HepG2 (cell line): ENCODE measurements at regions not wholly inside any gene's neighbourhood (a gene's known extent, or its start where the extent isn't known, plus 50 kb on each side); places are given as distances from the start of the nearest gene placed in this dataset.

Experiments used
- ADNP ChIP-seq: sonication (generic); formaldehyde crosslinking; IDR thresholded peaks from 2 replicates; pipeline ENCODE4 v1.4.0; 2020; ENCODE audit warnings: missing genetic modification reagents
- ATAD3A ChIP-seq: sonication (generic); formaldehyde crosslinking; IDR thresholded peaks from 2 replicates; pipeline ENCODE4 v1.4.0; 2020; ENCODE audit warnings: missing genetic modification reagents
- CCAR2 ChIP-seq: fragments of 200-400 bp; formaldehyde crosslinking; optimal IDR thresholded peaks from 2 replicates; pipeline ENCODE3; 2018; ENCODE audit warnings: low read depth, mild to moderate bottlenecking, low read length, moderate library complexity
- EHMT2 ChIP-seq: fragments of 200-600 bp; sonication (generic); IDR thresholded peaks from 2 replicates; pipeline ENCODE4 v1.7.0; 2017; ENCODE audit warnings: antibody characterized with exemption, low read depth, low read length, borderline replicate concordance
- GATA4 ChIP-seq: sonication (generic); IDR thresholded peaks from 2 replicates; pipeline ENCODE4 v1.6.1; 2016; ENCODE audit warnings: antibody characterized with exemption, low read depth, borderline replicate concordance
- MBD4 ChIP-seq: IDR thresholded peaks from 2 replicates; pipeline ENCODE4 v1.6.1; 2012; ENCODE audit warnings: low read length, inconsistent platforms, borderline replicate concordance
- MED1 ChIP-seq: sonication (generic); formaldehyde crosslinking; IDR thresholded peaks from 2 replicates; pipeline ENCODE4 v1.4.0; 2020; ENCODE audit warnings: missing genetic modification reagents
- NFIC ChIP-seq: IDR thresholded peaks from 2 replicates; pipeline ENCODE4 v1.6.1; 2012; ENCODE audit warnings: mild to moderate bottlenecking, low read length, inconsistent platforms
- NFKB2 ChIP-seq: sonication (generic); formaldehyde crosslinking; IDR thresholded peaks from 2 replicates; pipeline ENCODE4 v1.4.0; 2020; ENCODE audit warnings: missing genetic modification reagents, borderline replicate concordance
- SP2 ChIP-seq: sonication (generic); formaldehyde crosslinking; IDR thresholded peaks from 2 replicates; pipeline ENCODE4 v1.5.1; 2020; ENCODE audit warnings: mild to moderate bottlenecking, missing genetic modification reagents
- YY1 ChIP-seq: IDR thresholded peaks from 2 replicates; pipeline ENCODE4 v1.6.1; 2011; ENCODE audit warnings: low read length, low read depth, moderate library complexity, mild to moderate bottlenecking; ENCODE audit not compliant: insufficient read depth, insufficient replicate concordance
- ZMAT3 ChIP-seq: sonication (generic); formaldehyde crosslinking; conservative IDR thresholded peaks from 2 replicates; pipeline ENCODE4 v1.7.0; 2021; ENCODE audit warnings: missing genetic modification reagents
- ZNF232 ChIP-seq: sonication (generic); formaldehyde crosslinking; IDR thresholded peaks from 2 replicates; pipeline ENCODE4 v1.4.0; 2020; ENCODE audit warnings: missing genetic modification reagents, borderline replicate concordance
- ZNF253 ChIP-seq: sonication (generic); formaldehyde crosslinking; IDR thresholded peaks from 2 replicates; pipeline ENCODE4 v1.8.0; 2022; ENCODE audit warnings: mild to moderate bottlenecking, missing genetic modification reagents, borderline replicate concordance
- ZNF296 ChIP-seq: sonication (generic); formaldehyde crosslinking; conservative IDR thresholded peaks from 2 replicates; pipeline ENCODE4 v1.5.0; 2020; ENCODE audit warnings: mild to moderate bottlenecking, missing genetic modification reagents
- ZNF468 ChIP-seq: sonication (generic); formaldehyde crosslinking; IDR thresholded peaks from 2 replicates; pipeline ENCODE4 v1.8.0; 2022; ENCODE audit warnings: mild to moderate bottlenecking, moderate library complexity, missing genetic modification reagents
- ZNF496 ChIP-seq: sonication (generic); formaldehyde crosslinking; IDR thresholded peaks from 2 replicates; pipeline ENCODE4 v1.8.1; 2023; ENCODE audit warnings: mild to moderate bottlenecking, moderate library complexity, missing genetic modification reagents; ENCODE audit not compliant: insufficient replicate concordance
- ZNF781 ChIP-seq: sonication (generic); formaldehyde crosslinking; IDR thresholded peaks from 2 replicates; pipeline ENCODE4 v1.5.1; 2020; ENCODE audit warnings: borderline replicate concordance, mild to moderate bottlenecking, missing genetic modification reagents; ENCODE audit errors: not compliant biosample characterization
- ZNF839 ChIP-seq: sonication (generic); formaldehyde crosslinking; IDR thresholded peaks from 2 replicates; pipeline ENCODE4 v1.4.0; 2020; ENCODE audit warnings: missing genetic modification reagents, mild to moderate bottlenecking, borderline replicate concordance
- TF ChIP-seq, protein P1 (sequence below), 2 experiments: sonication (generic) in 1 of 2; formaldehyde crosslinking in 1 of 2; IDR thresholded peaks; 2 replicates each; pipeline versions ENCODE4 v1.4.0 to v1.6.1; 2016 to 2020; ENCODE audit warnings: borderline replicate concordance in 1 of 2, low read depth in 1 of 2, mild to moderate bottlenecking in 1 of 2, missing genetic modification reagents in 1 of 2
- TF ChIP-seq, protein P2 (sequence below): sonication (generic); formaldehyde crosslinking; IDR thresholded peaks from 2 replicates; pipeline ENCODE4 v1.5.0; 2020; ENCODE audit warnings: missing genetic modification reagents
- TF ChIP-seq, protein P3 (sequence below): sonication (generic); formaldehyde crosslinking; IDR thresholded peaks from 2 replicates; pipeline ENCODE4 v1.4.0; 2020; ENCODE audit warnings: missing genetic modification reagents, borderline replicate concordance

DNA sequence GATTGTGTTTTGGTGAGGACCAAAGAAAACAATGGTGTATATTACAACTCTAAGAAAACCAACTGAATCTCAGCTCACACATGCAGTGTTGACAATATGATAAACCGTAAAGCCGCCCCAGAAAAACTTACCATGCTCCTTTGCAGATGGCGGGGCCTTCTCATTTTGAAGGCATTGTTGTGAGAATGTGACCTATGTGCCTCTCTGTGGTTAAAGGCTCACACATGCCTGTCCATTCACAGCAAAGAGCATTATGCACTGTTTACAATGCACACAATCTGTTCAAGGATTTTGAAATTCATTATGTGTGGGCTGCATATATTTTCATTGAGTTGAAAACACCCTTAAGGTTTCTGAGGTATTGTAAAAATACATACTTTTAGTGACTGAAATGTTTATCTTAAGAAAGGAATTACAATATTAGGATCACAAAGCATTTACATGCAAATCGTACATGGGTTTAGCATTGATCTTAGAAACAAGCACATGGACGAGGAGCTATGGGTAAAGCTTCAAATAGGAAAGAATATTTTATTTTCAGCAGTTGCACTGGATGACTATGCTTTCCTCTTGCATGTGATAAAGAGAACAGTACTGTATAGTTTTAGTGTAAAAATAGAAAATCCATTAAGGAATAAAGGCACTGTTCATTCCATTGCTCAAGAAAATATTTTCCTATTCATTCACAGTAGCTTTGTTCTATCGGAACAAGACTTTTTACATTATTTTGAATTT is 334.3 kb downstream of the ARL4A start (continued):
- TF ChIP-seq, protein P1, sequence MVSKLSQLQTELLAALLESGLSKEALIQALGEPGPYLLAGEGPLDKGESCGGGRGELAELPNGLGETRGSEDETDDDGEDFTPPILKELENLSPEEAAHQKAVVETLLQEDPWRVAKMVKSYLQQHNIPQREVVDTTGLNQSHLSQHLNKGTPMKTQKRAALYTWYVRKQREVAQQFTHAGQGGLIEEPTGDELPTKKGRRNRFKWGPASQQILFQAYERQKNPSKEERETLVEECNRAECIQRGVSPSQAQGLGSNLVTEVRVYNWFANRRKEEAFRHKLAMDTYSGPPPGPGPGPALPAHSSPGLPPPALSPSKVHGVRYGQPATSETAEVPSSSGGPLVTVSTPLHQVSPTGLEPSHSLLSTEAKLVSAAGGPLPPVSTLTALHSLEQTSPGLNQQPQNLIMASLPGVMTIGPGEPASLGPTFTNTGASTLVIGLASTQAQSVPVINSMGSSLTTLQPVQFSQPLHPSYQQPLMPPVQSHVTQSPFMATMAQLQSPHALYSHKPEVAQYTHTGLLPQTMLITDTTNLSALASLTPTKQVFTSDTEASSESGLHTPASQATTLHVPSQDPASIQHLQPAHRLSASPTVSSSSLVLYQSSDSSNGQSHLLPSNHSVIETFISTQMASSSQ (IDR thresholded peaks at IDR 0.05; ENCODE audit: low read depth): no peak
- TF ChIP-seq, protein P1 (CRISPR knock-in tag; IDR thresholded peaks at IDR 0.05; ENCODE audit: borderline replicate concordance): 0 out of 2 replicates have a peak, but pooled peaks have one; percentile 39
- 0 out of 2 replicates have a peak, but pooled peaks have one; percentile 37 for TF ChIP-seq NFIC
- TF ChIP-seq, protein P2, sequence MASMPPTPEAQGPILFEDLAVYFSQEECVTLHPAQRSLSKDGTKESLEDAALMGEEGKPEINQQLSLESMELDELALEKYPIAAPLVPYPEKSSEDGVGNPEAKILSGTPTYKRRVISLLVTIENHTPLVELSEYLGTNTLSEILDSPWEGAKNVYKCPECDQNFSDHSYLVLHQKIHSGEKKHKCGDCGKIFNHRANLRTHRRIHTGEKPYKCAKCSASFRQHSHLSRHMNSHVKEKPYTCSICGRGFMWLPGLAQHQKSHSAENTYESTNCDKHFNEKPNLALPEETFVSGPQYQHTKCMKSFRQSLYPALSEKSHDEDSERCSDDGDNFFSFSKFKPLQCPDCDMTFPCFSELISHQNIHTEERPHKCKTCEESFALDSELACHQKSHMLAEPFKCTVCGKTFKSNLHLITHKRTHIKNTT (CRISPR knock-in tag): no peak
- TF ChIP-seq YY1: no peak
- TF ChIP-seq ZNF253: no peak
- TF ChIP-seq, protein P3, sequence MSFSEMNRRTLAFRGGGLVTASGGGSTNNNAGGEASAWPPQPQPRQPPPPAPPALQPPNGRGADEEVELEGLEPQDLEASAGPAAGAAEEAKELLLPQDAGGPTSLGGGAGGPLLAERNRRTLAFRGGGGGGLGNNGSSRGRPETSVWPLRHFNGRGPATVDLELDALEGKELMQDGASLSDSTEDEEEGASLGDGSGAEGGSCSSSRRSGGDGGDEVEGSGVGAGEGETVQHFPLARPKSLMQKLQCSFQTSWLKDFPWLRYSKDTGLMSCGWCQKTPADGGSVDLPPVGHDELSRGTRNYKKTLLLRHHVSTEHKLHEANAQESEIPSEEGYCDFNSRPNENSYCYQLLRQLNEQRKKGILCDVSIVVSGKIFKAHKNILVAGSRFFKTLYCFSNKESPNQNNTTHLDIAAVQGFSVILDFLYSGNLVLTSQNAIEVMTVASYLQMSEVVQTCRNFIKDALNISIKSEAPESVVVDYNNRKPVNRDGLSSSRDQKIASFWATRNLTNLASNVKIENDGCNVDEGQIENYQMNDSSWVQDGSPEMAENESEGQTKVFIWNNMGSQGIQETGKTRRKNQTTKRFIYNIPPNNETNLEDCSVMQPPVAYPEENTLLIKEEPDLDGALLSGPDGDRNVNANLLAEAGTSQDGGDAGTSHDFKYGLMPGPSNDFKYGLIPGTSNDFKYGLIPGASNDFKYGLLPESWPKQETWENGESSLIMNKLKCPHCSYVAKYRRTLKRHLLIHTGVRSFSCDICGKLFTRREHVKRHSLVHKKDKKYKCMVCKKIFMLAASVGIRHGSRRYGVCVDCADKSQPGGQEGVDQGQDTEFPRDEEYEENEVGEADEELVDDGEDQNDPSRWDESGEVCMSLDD (CRISPR knock-in tag): no peak
- TF ChIP-seq ZNF781 (CRISPR knock-in tag): no peak
- no peak for TF ChIP-seq ZNF496 (CRISPR knock-in tag)
- no peak for TF ChIP-seq NFKB2
- TF ChIP-seq ZNF468: no peak
- TF ChIP-seq ATAD3A (CRISPR knock-in tag): no peak
- TF ChIP-seq ZMAT3: no peak
- TF ChIP-seq ADNP (CRISPR knock-in tag): no peak
- TF ChIP-seq ZNF296 (CRISPR knock-in tag): no peak
- TF ChIP-seq GATA4: no peak
- TF ChIP-seq EHMT2: 0 out of 2 replicates have a peak, but pooled peaks have one; percentile 44
- TF ChIP-seq CCAR2: no peak
- no peak for TF ChIP-seq ZNF839 (CRISPR knock-in tag)
- TF ChIP-seq MED1 (CRISPR knock-in tag): no peak
- no peak for TF ChIP-seq MBD4
- TF ChIP-seq SP2 (CRISPR knock-in tag): no peak
- TF ChIP-seq ZNF232 (CRISPR knock-in tag): no peak
